ENCODE measurements at regions not wholly inside any gene's neighbourhood (a gene's known extent, or its start where the extent isn't known, plus 50 kb on each side); places are given as distances from the start of the nearest gene placed in this dataset.

- TF ChIP-seq POLR2AphosphoS5 (IDR thresholded peaks at IDR 0.05) (no peak), CTCF (IDR thresholded peaks at IDR 0.05) (no peak), POLR2A (IDR thresholded peaks at IDR 0.05) (no peak)
- H3K4me3 ChIP-seq, result no peak overlapping the region
- DNase-seq (ENCODE audit: low spot score), result no peak
- H3K36me3 ChIP-seq, result no peaks in the 10 kb centered on the region
- H3K4me1 ChIP-seq (replicated peaks), result no peaks in the 10 kb centered on the region
- WGBS, result 57% methylated on average over 2 of the region's 2 CpGs
- no peak overlapping the region for H3K27ac ChIP-seq
- intact Hi-C loops (cut with DNase I), result no loop called here
- no peaks in the 10 kb centered on the region for H3K27me3 ChIP-seq (replicated peaks; ENCODE audit: insufficient read depth)
- H3K9me3 ChIP-seq, result no peaks in the 10 kb centered on the region
Observed at GRCh38 chr12:126558219-126558618, 1493.0 kb downstream of the AACS start.

GRCh38 chr12:126558810-126559209, 1493.6 kb downstream of the AACS start:
- WGBS, result 65% methylated on average over 3 of the region's 3 CpGs
- intact Hi-C loops (cut with DNase I), result no loop called here

GRCh38 chr12:126567016-126567415, 1501.8 kb downstream of the AACS start:
- Histone ChIP-seq H3K4me1 (replicated peaks) (no peaks in the 10 kb centered on the region), H3K27ac (no peak overlapping the region), H3K36me3 (no peaks in the 10 kb centered on the region), H3K27me3 (replicated peaks; ENCODE audit: insufficient read depth) (no peaks in the 10 kb centered on the region), H3K4me3 (no peak overlapping the region), H3K9me3 (no peaks in the 10 kb centered on the region)
- no peak for DNase-seq (ENCODE audit: low spot score)
- WGBS, result 76% methylated on average over 15 of the region's 18 CpGs
- intact Hi-C loops (cut with DNase I), result no loop called here
- TF ChIP-seq POLR2A (IDR thresholded peaks at IDR 0.05) (no peak), CTCF (IDR thresholded peaks at IDR 0.05) (no peak), POLR2AphosphoS5 (IDR thresholded peaks at IDR 0.05) (no peak)

More at GRCh38 chr12:126558810-126559209, 1493.6 kb downstream of the AACS start:
- DNase-seq (ENCODE audit: low spot score), result no peak
- no peaks in the 10 kb centered on the region for H3K9me3 ChIP-seq
- H3K4me3 ChIP-seq, result no peak overlapping the region
- H3K36me3 ChIP-seq, result no peaks in the 10 kb centered on the region
- no peak overlapping the region for H3K27ac ChIP-seq
- no peaks in the 10 kb centered on the region for H3K27me3 ChIP-seq (replicated peaks; ENCODE audit: insufficient read depth)
- TF ChIP-seq POLR2A (IDR thresholded peaks at IDR 0.05) (no peak), POLR2AphosphoS5 (IDR thresholded peaks at IDR 0.05) (no peak), CTCF (IDR thresholded peaks at IDR 0.05) (no peak)
- H3K4me1 ChIP-seq (replicated peaks), result no peaks in the 10 kb centered on the region

- H3K27ac ChIP-seq, result no peak overlapping the region
- no peak for TF ChIP-seq CTCF (IDR thresholded peaks at IDR 0.05)
- no peak for TF ChIP-seq POLR2AphosphoS5 (IDR thresholded peaks at IDR 0.05)
- TF ChIP-seq POLR2A (IDR thresholded peaks at IDR 0.05), result no peak
- no peaks in the 10 kb centered on the region for H3K27me3 ChIP-seq (replicated peaks; ENCODE audit: insufficient read depth)
- no peaks in the 10 kb centered on the region for H3K36me3 ChIP-seq
- no peaks in the 10 kb centered on the region for H3K9me3 ChIP-seq
- WGBS, result 47% methylated on average over 5 of the region's 5 CpGs
- H3K4me1 ChIP-seq (replicated peaks), result no peaks in the 10 kb centered on the region
- H3K4me3 ChIP-seq, result no peak overlapping the region
- intact Hi-C loops (cut with DNase I), result no loop called here
- DNase-seq (ENCODE audit: low spot score), result no peak
Observed at GRCh38 chr12:126569706-126570105, 1504.5 kb downstream of the AACS start.

- H3K4me3 ChIP-seq, result no peak overlapping the region
- no peaks in the 10 kb centered on the region for H3K36me3 ChIP-seq
- 74% methylated on average over 3 of the region's 3 CpGs for WGBS
- H3K27ac ChIP-seq, result no peak overlapping the region
- no peak for TF ChIP-seq CTCF (IDR thresholded peaks at IDR 0.05)
- TF ChIP-seq POLR2A (IDR thresholded peaks at IDR 0.05), result no peak
- no peak for TF ChIP-seq POLR2AphosphoS5 (IDR thresholded peaks at IDR 0.05)
- no peaks in the 10 kb centered on the region for H3K27me3 ChIP-seq (replicated peaks; ENCODE audit: insufficient read depth)
- no peak for DNase-seq (ENCODE audit: low spot score)
- intact Hi-C loops (cut with DNase I), result no loop called here
- no peaks in the 10 kb centered on the region for H3K9me3 ChIP-seq
- no peaks in the 10 kb centered on the region for H3K4me1 ChIP-seq (replicated peaks)
Observed at GRCh38 chr12:126570566-126570965, 1505.3 kb downstream of the AACS start.

All from prostate gland (tissue), 2 donors.